IMR-90 (cell line): ENCODE measurements at regions not wholly inside any gene's neighbourhood (a gene's known extent, or its start where the extent isn't known, plus 50 kb on each side); places are given as distances from the start of the nearest gene placed in this dataset.

Source experiments
- ATAC-seq: fragments of 200-7000 bp; cut with Tn5 transposase; 2 replicates; pipeline ENCODE4 v1.9.1; 2020; ENCODE audit warnings: low read depth, mild to moderate bottlenecking, moderate library complexity
- BruUV-seq: library from RNA; stranded (reverse); fragments of 400-500 nt; replicated peaks from 2 replicates; lab custom pipeline; 2021; lab: Mats Ljungman, UMichigan
- CTCF ChIA-PET: fragments of 300-600 bp; formaldehyde crosslinking; extraction: SDS; loops from one replicate; lab custom pipeline; 2021; ENCODE audit warnings: antibody characterized with exemption; lab: Yijun Ruan, JAX
- POLR2A ChIA-PET: fragments of 300-600 bp; sonication (Branson Sonifier 250); formaldehyde crosslinking; loops from one replicate; lab custom pipeline; 2022; ENCODE audit warnings: antibody characterized with exemption; ENCODE audit not compliant: unreplicated experiment; lab: Charles Lee
- DNase-seq: peaks from one replicate; pipeline ENCODE4 v3.0.0; 2013
- H2AFZ ChIP-seq: replicated peaks from 2 replicates; pipeline ENCODE3; 2013; ENCODE audit warnings: low read length, mild to moderate bottlenecking; ENCODE audit not compliant: poor library complexity
- H2AK5ac ChIP-seq: 2 replicates; pipeline ENCODE4 v1.6.1; 2013; ENCODE audit warnings: low read depth, low read length, inconsistent platforms
- H2AK9ac ChIP-seq: replicated peaks from 2 replicates; pipeline ENCODE3; 2013; ENCODE audit warnings: mild to moderate bottlenecking, low read depth, low read length, moderate library complexity; ENCODE audit not compliant: poor library complexity
- H2BK120ac ChIP-seq: 2 replicates; pipeline ENCODE4 v1.6.1; 2013; ENCODE audit warnings: low read depth, low read length, inconsistent platforms
- H2BK15ac ChIP-seq: 3 replicates; pipeline ENCODE4 v1.6.1; 2013; ENCODE audit warnings: low read depth, low read length, inconsistent platforms
- H2BK20ac ChIP-seq: 2 replicates; pipeline ENCODE4 v1.6.1; 2013; ENCODE audit warnings: low read depth, mild to moderate bottlenecking, inconsistent platforms, low read length, moderate library complexity
- H2BK5ac ChIP-seq: 2 replicates; pipeline ENCODE4 v1.6.1; 2013; ENCODE audit warnings: mild to moderate bottlenecking, low read depth, low read length, inconsistent platforms; ENCODE audit not compliant: poor library complexity, severe bottlenecking
- H3K14ac ChIP-seq: replicated peaks from 2 replicates; pipeline ENCODE4 v1.6.1; 2013; ENCODE audit warnings: low read depth, low read length, inconsistent platforms
- H3K18ac ChIP-seq: 2 replicates; pipeline ENCODE4 v1.6.1; 2013; ENCODE audit warnings: low read depth, low read length, control low read depth
- H3K23ac ChIP-seq: 2 replicates; pipeline ENCODE4 v1.6.1; 2013; ENCODE audit warnings: low read depth, low read length, inconsistent platforms
- H3K27ac ChIP-seq: 2 replicates; pipeline ENCODE4 v1.5.1; 2013; ENCODE audit warnings: mild to moderate bottlenecking, control low read depth, low read length; ENCODE audit not compliant: insufficient read depth
- H3K27me3 ChIP-seq: 2 replicates; pipeline ENCODE4 v1.6.1; 2013; ENCODE audit warnings: low read length; ENCODE audit not compliant: control insufficient read depth, insufficient read depth
- H3K36me3 ChIP-seq: 2 replicates; pipeline ENCODE4 v1.6.1; 2013; ENCODE audit warnings: low read length, mixed read lengths; ENCODE audit not compliant: control insufficient read depth, insufficient read depth
- H3K4ac ChIP-seq: 2 replicates; pipeline ENCODE4 v1.6.1; 2013; ENCODE audit warnings: low read depth, low read length, inconsistent platforms
- H3K4me1 ChIP-seq: 2 replicates; pipeline ENCODE4 v1.6.1; 2013; ENCODE audit warnings: low read length, mixed read lengths; ENCODE audit not compliant: control insufficient read depth, insufficient read depth
- H3K4me2 ChIP-seq: 2 replicates; pipeline ENCODE4 v1.6.1; 2013; ENCODE audit warnings: low read depth, mild to moderate bottlenecking, control low read depth, low read length, moderate library complexity
- H3K4me3 ChIP-seq: 2 replicates; pipeline ENCODE4 v1.5.1; 2013; ENCODE audit warnings: low read depth, mild to moderate bottlenecking, control low read depth, low read length, moderate library complexity; ENCODE audit not compliant: insufficient read depth
- H3K56ac ChIP-seq: 2 replicates; pipeline ENCODE4 v1.6.1; 2013; ENCODE audit warnings: low read length, inconsistent platforms; ENCODE audit not compliant: insufficient read depth; ENCODE audit errors: extremely low read depth
- H3K79me1 ChIP-seq, 2 experiments: 2 replicates each; pipeline ENCODE4 v1.6.1; 2013; ENCODE audit warnings: low read length in 2 of 2, inconsistent platforms in 1 of 2, low read depth in 1 of 2
- H3K9ac ChIP-seq: 2 replicates; pipeline ENCODE4 v1.6.1; 2013; ENCODE audit warnings: low read depth, low read length, control low read depth
- H3K9me1 ChIP-seq: 2 replicates; pipeline ENCODE4 v1.6.1; 2013; ENCODE audit warnings: low read length, inconsistent platforms; ENCODE audit not compliant: insufficient read depth
- H3K9me3 ChIP-seq: 2 replicates; pipeline ENCODE4 v1.6.1; 2013; ENCODE audit warnings: low read length; ENCODE audit not compliant: control insufficient read depth, insufficient read depth
- H4K20me1 ChIP-seq: 2 replicates; pipeline ENCODE4 v1.6.1; 2013; ENCODE audit warnings: low read length, inconsistent platforms; ENCODE audit not compliant: insufficient read depth
- H4K5ac ChIP-seq: 2 replicates; pipeline ENCODE4 v1.6.1; 2013; ENCODE audit warnings: mild to moderate bottlenecking, low read depth, low read length, control low read depth
- H4K8ac ChIP-seq, 2 experiments: 2 replicates each; pipeline ENCODE4 v1.6.1; 2013; ENCODE audit warnings: low read depth in 2 of 2, low read length in 2 of 2, control low read depth in 1 of 2, inconsistent platforms in 1 of 2
- H4K91ac ChIP-seq: 2 replicates; pipeline ENCODE4 v1.6.1; 2013; ENCODE audit warnings: low read depth, low read length, inconsistent platforms; ENCODE audit not compliant: insufficient read depth
- CHD1 ChIP-seq: IDR thresholded peaks from 2 replicates; pipeline ENCODE4 v1.6.1; 2012; ENCODE audit warnings: low read depth, low read length, improper control_type of control experiment
- MAZ ChIP-seq: IDR thresholded peaks from 2 replicates; pipeline ENCODE4 v1.6.1; 2012; ENCODE audit warnings: low read depth, mild to moderate bottlenecking, low read length, improper control_type of control experiment, moderate library complexity, borderline replicate concordance
- POLR2A ChIP-seq: IDR thresholded peaks from 2 replicates; pipeline ENCODE4 v1.6.1; 2012; ENCODE audit warnings: mild to moderate bottlenecking, low read depth, low read length
- RAD21 ChIP-seq: IDR thresholded peaks from 2 replicates; pipeline ENCODE4 v1.6.1; 2012; ENCODE audit warnings: low read length, improper control_type of control experiment
- WGBS, 2 experiments: methylation state at CpG; one replicate each; pipeline versions ENCODE4 v1.1.5 to v1.1.7; 2013; ENCODE audit warnings: missing lambda C conversion rate in 2 of 2; ENCODE audit not compliant: insufficient read length in 1 of 2; ENCODE audit errors: extremely low coverage in 2 of 2; 5-methylcytosine and 5-hydroxymethylcytosine counted together
- dilution Hi-C: fragments of 300-500 bp; cut with HindIII; formaldehyde crosslinking; loops from one replicate; pipeline ENCODE4 v1.14.3; 2018; ENCODE audit warnings: low sequenced_read_pairs; ENCODE audit not compliant: unreplicated experiment
- in situ Hi-C: fragments of 300-500 bp; cut with MboI; formaldehyde crosslinking; loops from 3 replicates; pipeline ENCODE4 v1.14.3; 2019; ENCODE audit warnings: low sequenced_read_pairs, inconsistent platforms, mixed read lengths
- intact Hi-C: fragments of 100-400 bp; cut with micrococcal nuclease; formaldehyde crosslinking; loops from 2 replicates; pipeline ENCODE4 v1.10.0; 2022
- TF ChIP-seq, protein P1 (sequence below): fragments of 150-350 bp; IDR thresholded peaks from 2 replicates; pipeline ENCODE4 v1.6.1; 2017; ENCODE audit warnings: mild to moderate bottlenecking, antibody characterized with exemption, low read length, low read depth
- TF ChIP-seq, protein P2 (sequence below): conservative IDR thresholded peaks from 2 replicates; pipeline ENCODE4 v1.5.1; 2012; ENCODE audit warnings: mild to moderate bottlenecking, low read depth, low read length, improper control_type of control experiment

DNA sequence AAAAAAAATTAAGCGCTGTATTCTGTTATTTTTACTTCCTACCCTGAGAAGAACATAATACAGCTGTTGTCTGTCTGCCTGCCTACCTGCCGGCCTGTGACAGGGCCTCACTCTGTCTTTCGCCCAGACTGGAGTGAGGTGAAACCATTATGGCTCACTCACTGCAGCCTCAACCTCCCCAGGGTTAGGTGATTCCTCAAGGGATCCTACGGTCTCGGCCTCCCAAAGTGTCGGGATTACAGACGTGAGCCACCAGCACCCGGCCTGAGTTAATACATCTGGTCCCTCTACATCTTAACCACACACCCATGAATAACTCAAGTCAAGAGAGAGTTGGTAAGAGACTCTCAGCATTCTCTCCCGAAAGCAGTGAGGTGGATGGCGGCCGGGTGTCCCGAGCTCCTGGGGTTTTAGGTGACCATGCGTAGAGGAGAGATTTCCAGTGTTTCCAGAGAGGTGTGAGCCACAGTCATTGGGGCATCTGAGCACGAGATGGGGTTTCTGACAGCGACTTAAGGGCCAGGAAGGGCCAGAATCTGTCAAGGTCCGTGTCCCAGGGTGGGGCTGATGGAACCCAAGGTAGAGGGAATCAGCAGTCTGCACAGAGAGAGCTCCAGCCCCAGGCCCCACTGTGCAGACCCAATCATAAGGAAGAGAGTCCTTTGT lies 1954.4 kb upstream of the DEFB115 start:
- ChIA-PET CTCF (no interaction called here), POLR2A (no interaction called here)
- Histone ChIP-seq H4K8ac (no peak overlapping the region), H3K14ac (no peak overlapping the region), H3K56ac (no peak overlapping the region), H3K27me3 (no peaks in the 10 kb centered on the region), H3K9ac (no peak overlapping the region), H2BK20ac (no peak overlapping the region), H3K4me2 (no peak overlapping the region), H3K27ac (no peak overlapping the region), H3K4me3 (no peak overlapping the region), H3K18ac (no peak overlapping the region), H2AFZ (no peak overlapping the region), H2AK5ac (no peak overlapping the region), H2AK9ac (no peak overlapping the region), H3K4me1 (no peaks in the 10 kb centered on the region), H3K36me3 (no peaks in the 10 kb centered on the region), H3K9me1 (no peaks in the 10 kb centered on the region), H3K79me1 (no peaks in the 10 kb centered on the region), H3K23ac (no peak overlapping the region), H2BK5ac (no peak overlapping the region), H4K91ac (no peak overlapping the region), H4K5ac (no peak overlapping the region), H3K4ac (no peak overlapping the region), H4K20me1 (no peaks in the 10 kb centered on the region), H3K9me3 (peaks cover 34% of the 10 kb centered on the region), H2BK120ac (no peak overlapping the region), H2BK15ac (no peak overlapping the region)
- DNase-seq, result no peak
- in situ Hi-C loops, result no loop called here
- no peak for ATAC-seq
- WGBS, 2 experiments, result 78% methylated on average over 10 of the region's 16 CpGs; no CpG with 5 or more reads in 1 of the 2 experiments
- dilution Hi-C loops, result no loop called here
- TF ChIP-seq POLR2A (no peak), RAD21 (no peak), CHD1 (no peak), MAZ (no peak)
- TF ChIP-seq, protein P1, sequence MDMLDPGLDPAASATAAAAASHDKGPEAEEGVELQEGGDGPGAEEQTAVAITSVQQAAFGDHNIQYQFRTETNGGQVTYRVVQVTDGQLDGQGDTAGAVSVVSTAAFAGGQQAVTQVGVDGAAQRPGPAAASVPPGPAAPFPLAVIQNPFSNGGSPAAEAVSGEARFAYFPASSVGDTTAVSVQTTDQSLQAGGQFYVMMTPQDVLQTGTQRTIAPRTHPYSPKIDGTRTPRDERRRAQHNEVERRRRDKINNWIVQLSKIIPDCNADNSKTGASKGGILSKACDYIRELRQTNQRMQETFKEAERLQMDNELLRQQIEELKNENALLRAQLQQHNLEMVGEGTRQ, result no peak
- TF ChIP-seq, protein P2, sequence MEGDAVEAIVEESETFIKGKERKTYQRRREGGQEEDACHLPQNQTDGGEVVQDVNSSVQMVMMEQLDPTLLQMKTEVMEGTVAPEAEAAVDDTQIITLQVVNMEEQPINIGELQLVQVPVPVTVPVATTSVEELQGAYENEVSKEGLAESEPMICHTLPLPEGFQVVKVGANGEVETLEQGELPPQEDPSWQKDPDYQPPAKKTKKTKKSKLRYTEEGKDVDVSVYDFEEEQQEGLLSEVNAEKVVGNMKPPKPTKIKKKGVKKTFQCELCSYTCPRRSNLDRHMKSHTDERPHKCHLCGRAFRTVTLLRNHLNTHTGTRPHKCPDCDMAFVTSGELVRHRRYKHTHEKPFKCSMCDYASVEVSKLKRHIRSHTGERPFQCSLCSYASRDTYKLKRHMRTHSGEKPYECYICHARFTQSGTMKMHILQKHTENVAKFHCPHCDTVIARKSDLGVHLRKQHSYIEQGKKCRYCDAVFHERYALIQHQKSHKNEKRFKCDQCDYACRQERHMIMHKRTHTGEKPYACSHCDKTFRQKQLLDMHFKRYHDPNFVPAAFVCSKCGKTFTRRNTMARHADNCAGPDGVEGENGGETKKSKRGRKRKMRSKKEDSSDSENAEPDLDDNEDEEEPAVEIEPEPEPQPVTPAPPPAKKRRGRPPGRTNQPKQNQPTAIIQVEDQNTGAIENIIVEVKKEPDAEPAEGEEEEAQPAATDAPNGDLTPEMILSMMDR, result no peak
- BruUV-seq, result no TSS peak
- intact Hi-C loops, result no loop called here
